Esophagus (tissue), 2 donors: ENCODE measurements at regions not wholly inside any gene's neighbourhood (a gene's known extent, or its start where the extent isn't known, plus 50 kb on each side); places are given as distances from the start of the nearest gene placed in this dataset.
"Not testable (repeated sequence)": the region's sequence is repeated elsewhere in the genome, so short reads cannot be mapped to it uniquely, and the experiment has no call there.

ENCODE experiments used
- H3K27ac ChIP-seq, 2 donors: one replicate each; pipeline ENCODE4 v1.5.1; 2013; ENCODE audit warnings: low read depth in 2 of 2, mild to moderate bottlenecking in 2 of 2, inconsistent platforms in 1 of 2, low read length in 1 of 2, moderate library complexity in 1 of 2
- H3K27me3 ChIP-seq, 2 donors: one replicate each; pipeline ENCODE4 v1.6.1; 2013; ENCODE audit warnings: low read length in 2 of 2, control low read depth in 1 of 2, mild to moderate bottlenecking in 1 of 2; ENCODE audit not compliant: insufficient read depth in 2 of 2, control insufficient read depth in 1 of 2
- H3K36me3 ChIP-seq, 2 donors: one replicate each; pipeline ENCODE4 v1.6.1; 2013; ENCODE audit warnings: low read length in 1 of 2; ENCODE audit not compliant: control insufficient read depth in 2 of 2, insufficient read depth in 2 of 2
- H3K4me1 ChIP-seq, 2 donors: one replicate each; pipeline ENCODE4 v1.6.1; 2013; ENCODE audit warnings: low read length in 1 of 2; ENCODE audit not compliant: control insufficient read depth in 2 of 2, insufficient read depth in 2 of 2
- H3K4me3 ChIP-seq, 2 donors: one replicate each; pipeline ENCODE4 v1.5.1; 2013; ENCODE audit warnings: low read length in 2 of 2, mild to moderate bottlenecking in 2 of 2, low read depth in 1 of 2, moderate library complexity in 1 of 2
- H3K9me3 ChIP-seq, 2 donors: one replicate each; pipeline ENCODE4 v1.6.1; 2013; ENCODE audit warnings: mild to moderate bottlenecking in 2 of 2, low read depth in 1 of 2, low read length in 1 of 2, moderate library complexity in 1 of 2; ENCODE audit not compliant: control insufficient read depth in 2 of 2, insufficient read depth in 1 of 2
- WGBS, 2 donors: extraction: QIAGEN DNeasy Blood & Tissue Kit; methylation state at CpG; one replicate each; pipeline ENCODE4 v1.1.7; 2013; 5-methylcytosine and 5-hydroxymethylcytosine counted together
- donor health status: healthy with polysubstance abuse.
- donor health status: Bipolar disorder and iron deficiency.

GRCh38 chr4:125198916-125199315 lies 115.8 kb upstream of the FAT4 start:
- no peak overlapping the region for H3K27ac ChIP-seq
- WGBS, 2 donors, result 42 to 57% methylated on average over 2 of the region's 2 CpGs
- H3K27me3 ChIP-seq, result no peaks in the 10 kb centered on the region
- H3K36me3 ChIP-seq, result no peaks in the 10 kb centered on the region
- H3K4me3 ChIP-seq, result no peak overlapping the region
- H3K4me1 ChIP-seq, result no peaks in the 10 kb centered on the region
- no peaks in the 10 kb centered on the region for H3K9me3 ChIP-seq

GRCh38 chr4:125191874-125192459 lies 122.8 kb upstream of the FAT4 start:
- H3K36me3 ChIP-seq, H3K4me1 ChIP-seq, H3K27ac ChIP-seq, H3K27me3 ChIP-seq, H3K9me3 ChIP-seq, H3K4me3 ChIP-seq: not testable (repeated sequence)
- WGBS, 2 donors, result 96 to 99% methylated on average over 24 to 30 of the region's 30 CpGs

- H3K27ac ChIP-seq, result no peak overlapping the region
- 85 to 91% methylated on average over 3 of the region's 3 CpGs for WGBS, 2 donors
Measured at GRCh38 chr4:125191232-125191631, 123.5 kb upstream of the FAT4 start.

GRCh38 chr4:125187226-125188176 lies 127.3 kb upstream of the FAT4 start:
- Histone ChIP-seq H3K36me3 (no peaks in the 10 kb centered on the region), H3K27ac (peak overlapping the region; percentile 71 to 74), H3K27me3 (no peaks in the 10 kb centered on the region), H3K4me3 (no peak overlapping the region), H3K9me3 (no peaks in the 10 kb centered on the region), H3K4me1 (no peaks in the 10 kb centered on the region)
- 41 to 57% methylated on average over 4 of the region's 4 CpGs for WGBS, 2 donors

More at GRCh38 chr4:125191232-125191631, 123.5 kb upstream of the FAT4 start:
- H3K9me3 ChIP-seq, result no peaks in the 10 kb centered on the region
- H3K4me3 ChIP-seq, result no peak overlapping the region
- no peaks in the 10 kb centered on the region for H3K27me3 ChIP-seq
- no peaks in the 10 kb centered on the region for H3K36me3 ChIP-seq
- no peaks in the 10 kb centered on the region for H3K4me1 ChIP-seq

GRCh38 chr4:125184116-125184515 lies 130.6 kb upstream of the FAT4 start:
- Histone ChIP-seq H3K36me3 (no peaks in the 10 kb centered on the region), H3K9me3 (no peaks in the 10 kb centered on the region), H3K4me3 (no peak overlapping the region), H3K4me1 (no peaks in the 10 kb centered on the region), H3K27me3 (no peaks in the 10 kb centered on the region), H3K27ac (no peak overlapping the region)
- WGBS, 2 donors, result 77 to 79% methylated on average over 3 of the region's 3 CpGs

- 83 to 92% methylated on average over 3 of the region's 3 CpGs for WGBS, 2 donors
- H3K4me1 ChIP-seq, result no peaks in the 10 kb centered on the region
Measured at GRCh38 chr4:125181804-125182203, 133.0 kb upstream of the FAT4 start.

GRCh38 chr4:125179727-125180126 lies 135.0 kb upstream of the FAT4 start:
- H3K27ac ChIP-seq, result no peak overlapping the region
- H3K4me3 ChIP-seq, result no peak overlapping the region
- no peaks in the 10 kb centered on the region for H3K9me3 ChIP-seq
- no peaks in the 10 kb centered on the region for H3K27me3 ChIP-seq
- H3K36me3 ChIP-seq, result no peaks in the 10 kb centered on the region
- WGBS, 2 donors, result 87 to 91% methylated on average over 4 of the region's 4 CpGs
- no peaks in the 10 kb centered on the region for H3K4me1 ChIP-seq

More at GRCh38 chr4:125181804-125182203, 133.0 kb upstream of the FAT4 start:
- Histone ChIP-seq H3K4me3 (no peak overlapping the region), H3K27me3 (no peaks in the 10 kb centered on the region), H3K9me3 (no peaks in the 10 kb centered on the region), H3K36me3 (no peaks in the 10 kb centered on the region), H3K27ac (no peak overlapping the region)

GRCh38 chr4:125169192-125169591 lies 145.6 kb upstream of the FAT4 start:
- no peaks in the 10 kb centered on the region for H3K36me3 ChIP-seq

GRCh38 chr4:125168531-125168930 lies 146.2 kb upstream of the FAT4 start:
- no peaks in the 10 kb centered on the region for H3K4me1 ChIP-seq
- H3K4me3 ChIP-seq, result no peak overlapping the region
- no peaks in the 10 kb centered on the region for H3K9me3 ChIP-seq
- H3K27ac ChIP-seq, result no peak overlapping the region
- H3K36me3 ChIP-seq, result no peaks in the 10 kb centered on the region
- no peaks in the 10 kb centered on the region for H3K27me3 ChIP-seq

More at GRCh38 chr4:125169192-125169591, 145.6 kb upstream of the FAT4 start:
- no peak overlapping the region for H3K27ac ChIP-seq
- no peaks in the 10 kb centered on the region for H3K9me3 ChIP-seq
- H3K4me3 ChIP-seq, result no peak overlapping the region
- no peaks in the 10 kb centered on the region for H3K27me3 ChIP-seq
- 47 to 64% methylated on average over 1 of the region's 1 CpG for whole genome bisulfite sequencing, 2 donors
- H3K4me1 ChIP-seq, result no peaks in the 10 kb centered on the region
